Right atrium auricular region (tissue), 2 donors: ENCODE measurements at regions not wholly inside any gene's neighbourhood (a gene's known extent, or its start where the extent isn't known, plus 50 kb on each side); places are given as distances from the start of the nearest gene placed in this dataset.
"Not testable (repeated sequence)": the region's sequence is repeated elsewhere in the genome, so short reads cannot be mapped to it uniquely, and the experiment has no call there.

Experiments
- DNase-seq: peaks from one replicate; pipeline ENCODE4 v3.0.0-alpha.2; 2019; ENCODE audit warnings: low spot score
- H3K27ac ChIP-seq, 2 donors: fragments of 200-600 bp; sonication (generic); 1 replicate in 1 of 2; 2 replicates in 1 of 2; pipeline ENCODE4 v1.5.1; 2016 to 2019
- H3K27me3 ChIP-seq, 2 donors: fragments of 200-600 bp; sonication (generic); one replicate each; pipeline versions ENCODE4 v1.5.1 to v1.6.0; 2017 to 2019
- H3K36me3 ChIP-seq: fragments of 200-600 bp; sonication (generic); one replicate; pipeline ENCODE4 v1.5.1; 2016
- H3K4me1 ChIP-seq, 2 donors: fragments of 200-600 bp; sonication (generic); one replicate each; pipeline versions ENCODE4 v1.5.1 to v1.6.0; 2017 to 2019
- H3K4me3 ChIP-seq, 2 donors: fragments of 200-600 bp; sonication (generic); 1 replicate in 1 of 2; 2 replicates in 1 of 2; pipeline ENCODE4 v1.5.1; 2017 to 2019; ENCODE audit warnings: mild to moderate bottlenecking in 1 of 2, moderate library complexity in 1 of 2
- H3K9me3 ChIP-seq, 2 donors: fragments of 200-600 bp; sonication (generic); one replicate each; pipeline ENCODE4 v1.5.1; 2019
- TF ChIP-seq, protein P1 (sequence below), 2 donors: fragments of 200-600 bp; sonication (generic); IDR thresholded peaks; one replicate each; pipeline ENCODE4 v1.5.1; 2019; ENCODE audit warnings: antibody characterized with exemption in 2 of 2

DNA sequence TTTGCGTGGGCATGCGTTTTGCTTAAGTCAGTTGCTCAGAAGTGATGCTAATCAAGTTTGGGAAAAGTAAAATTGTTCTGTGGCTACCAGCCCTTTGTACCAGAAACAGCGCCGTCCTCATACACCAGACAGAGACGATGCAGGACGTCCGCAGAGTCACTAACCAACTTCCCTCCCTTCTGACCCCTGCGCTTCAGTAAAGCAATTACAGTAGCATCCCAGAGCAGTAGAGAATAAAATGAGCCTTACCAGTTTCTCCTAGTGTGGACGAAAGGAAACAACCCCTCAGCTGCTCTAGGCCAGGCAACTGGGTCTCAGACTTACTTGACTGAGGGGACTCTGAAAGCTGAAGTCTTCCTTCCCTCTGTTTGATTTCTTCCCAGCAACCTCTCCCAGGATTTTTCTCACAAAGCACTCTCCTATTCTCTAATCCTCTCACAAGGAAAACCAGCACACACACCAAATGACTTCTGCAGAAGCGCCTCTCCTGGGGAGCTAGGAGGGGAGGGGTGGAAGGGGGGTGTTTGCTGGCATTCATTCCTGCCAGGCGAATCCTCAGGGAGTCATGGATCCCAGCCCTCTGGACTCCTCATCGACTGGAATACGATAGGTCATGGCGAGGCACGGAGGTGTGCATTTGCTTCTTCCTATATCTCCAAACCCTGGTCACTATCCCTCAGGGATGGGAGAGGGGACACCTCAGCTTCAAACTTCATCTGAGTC lies 56.0 kb upstream of the MID1 start:
- H3K36me3 ChIP-seq = no peaks in the 10 kb centered on the region
- no peaks in the 10 kb centered on the region for H3K4me1 ChIP-seq
- DNase-seq = no peak
- H3K27me3 ChIP-seq = no peaks in the 10 kb centered on the region
- no peak overlapping the region for H3K4me3 ChIP-seq
- TF ChIP-seq, protein P1, sequence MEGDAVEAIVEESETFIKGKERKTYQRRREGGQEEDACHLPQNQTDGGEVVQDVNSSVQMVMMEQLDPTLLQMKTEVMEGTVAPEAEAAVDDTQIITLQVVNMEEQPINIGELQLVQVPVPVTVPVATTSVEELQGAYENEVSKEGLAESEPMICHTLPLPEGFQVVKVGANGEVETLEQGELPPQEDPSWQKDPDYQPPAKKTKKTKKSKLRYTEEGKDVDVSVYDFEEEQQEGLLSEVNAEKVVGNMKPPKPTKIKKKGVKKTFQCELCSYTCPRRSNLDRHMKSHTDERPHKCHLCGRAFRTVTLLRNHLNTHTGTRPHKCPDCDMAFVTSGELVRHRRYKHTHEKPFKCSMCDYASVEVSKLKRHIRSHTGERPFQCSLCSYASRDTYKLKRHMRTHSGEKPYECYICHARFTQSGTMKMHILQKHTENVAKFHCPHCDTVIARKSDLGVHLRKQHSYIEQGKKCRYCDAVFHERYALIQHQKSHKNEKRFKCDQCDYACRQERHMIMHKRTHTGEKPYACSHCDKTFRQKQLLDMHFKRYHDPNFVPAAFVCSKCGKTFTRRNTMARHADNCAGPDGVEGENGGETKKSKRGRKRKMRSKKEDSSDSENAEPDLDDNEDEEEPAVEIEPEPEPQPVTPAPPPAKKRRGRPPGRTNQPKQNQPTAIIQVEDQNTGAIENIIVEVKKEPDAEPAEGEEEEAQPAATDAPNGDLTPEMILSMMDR (IDR thresholded peaks at IDR 0.05) = no peak
- no peaks in the 10 kb centered on the region for H3K9me3 ChIP-seq
- no peak overlapping the region for H3K27ac ChIP-seq

DNA sequence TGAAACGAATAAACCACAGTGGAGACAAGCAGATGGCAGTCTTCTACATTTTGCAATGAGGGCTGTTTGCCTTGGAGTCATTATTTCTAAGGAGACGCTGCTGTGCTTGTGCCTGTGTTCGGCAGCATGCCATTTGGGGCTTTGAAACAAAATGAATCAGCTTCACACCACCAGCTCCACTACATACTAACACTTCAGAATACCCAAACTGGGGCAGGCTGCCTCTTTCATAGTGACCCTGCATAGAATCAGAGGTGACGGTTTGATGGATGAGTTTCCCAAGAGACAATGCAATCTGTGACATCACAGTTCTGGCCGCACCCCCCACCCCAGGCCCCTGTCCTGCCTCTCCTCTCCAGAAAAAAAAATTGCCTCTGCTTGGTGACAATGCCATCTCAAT lies 57.1 kb upstream of the MID1 start:
- TF ChIP-seq, protein P1 (IDR thresholded peaks at IDR 0.05) = no peak
- Histone ChIP-seq H3K4me3 (no peak overlapping the region), H3K9me3 (no peaks in the 10 kb centered on the region), H3K27me3 (no peaks in the 10 kb centered on the region), H3K27ac (peak overlapping the region in 1 of 2 donors; percentile 14), H3K36me3 (no peaks in the 10 kb centered on the region), H3K4me1 (no peaks in the 10 kb centered on the region)
- peak; percentile 63 for DNase-seq

DNA sequence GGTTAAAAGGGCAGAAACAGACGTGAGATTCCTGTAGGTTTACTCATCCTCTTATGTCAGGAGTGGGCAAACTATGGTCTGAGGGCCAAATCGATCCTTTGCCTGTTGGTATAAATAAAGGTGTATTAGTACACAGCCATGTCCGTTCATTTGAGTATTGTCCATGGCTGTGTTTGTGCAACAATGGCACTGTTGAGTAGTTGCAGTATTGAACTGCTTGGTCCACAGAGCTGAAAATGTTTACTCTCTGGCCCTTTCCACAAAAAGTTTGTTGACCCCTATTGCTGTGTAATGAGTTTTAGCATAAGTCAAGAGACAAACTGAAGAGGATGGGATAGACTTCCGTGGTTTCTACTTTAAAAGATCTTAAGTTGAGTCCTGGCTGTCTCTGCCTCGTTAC lies 59.0 kb upstream of the MID1 start:
- no peak overlapping the region for H3K27ac ChIP-seq
- no peaks in the 10 kb centered on the region for H3K9me3 ChIP-seq
- no peaks in the 10 kb centered on the region for H3K36me3 ChIP-seq
- TF ChIP-seq, protein P1 (IDR thresholded peaks at IDR 0.05) = no peak
- H3K4me1 ChIP-seq = no peaks in the 10 kb centered on the region
- H3K4me3 ChIP-seq = no peak overlapping the region
- DNase-seq = no peak
- no peaks in the 10 kb centered on the region for H3K27me3 ChIP-seq

DNA sequence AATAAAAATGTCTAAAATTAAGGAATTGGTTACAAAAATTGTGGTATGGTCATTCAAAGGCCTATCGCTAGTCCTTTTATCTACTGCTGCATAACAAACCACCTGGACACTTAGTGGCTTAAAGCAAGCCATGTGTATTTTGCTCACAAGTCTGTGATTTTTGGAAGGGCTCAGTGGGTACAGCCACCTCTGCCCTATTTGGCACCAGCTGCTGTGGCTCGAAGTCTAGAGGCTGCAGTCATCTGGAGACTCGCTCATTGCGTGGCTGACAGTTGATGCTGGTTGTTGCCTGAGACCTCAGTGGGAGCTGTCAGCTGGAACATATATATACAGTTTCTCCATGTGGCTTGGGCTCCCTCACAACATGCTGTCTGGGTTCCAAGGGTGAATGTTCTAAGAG lies 60.8 kb upstream of the MID1 start:
- Histone ChIP-seq H3K27me3 (no peaks in the 10 kb centered on the region), H3K4me1 (no peaks in the 10 kb centered on the region), H3K4me3 (no peak overlapping the region), H3K36me3 (no peaks in the 10 kb centered on the region), H3K27ac (no peak overlapping the region), H3K9me3 (no peaks in the 10 kb centered on the region)
- DNase-seq = no peak
- TF ChIP-seq, protein P1 (IDR thresholded peaks at IDR 0.05) = no peak

DNA sequence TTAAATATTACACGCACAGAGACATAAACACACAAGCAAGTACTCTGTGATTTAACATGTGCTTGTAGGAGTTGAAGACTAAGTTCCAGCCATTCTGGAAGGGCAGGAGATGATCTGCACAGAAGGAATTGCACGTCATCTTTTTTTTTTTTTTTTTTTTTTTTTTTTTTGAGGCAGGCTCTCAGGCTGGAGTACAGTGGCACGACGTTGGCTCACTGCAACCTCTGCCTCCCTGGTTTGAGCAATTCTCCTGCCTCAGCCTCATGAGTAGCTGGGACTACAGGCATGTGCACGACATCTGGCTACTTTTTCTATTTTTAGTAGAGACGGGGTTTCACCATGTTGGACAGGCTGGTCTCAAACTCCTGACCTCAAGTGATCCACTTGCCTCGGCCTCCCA lies 63.2 kb upstream of the MID1 start:
- not testable (repeated sequence) for H3K4me1 ChIP-seq, H3K36me3 ChIP-seq, H3K27ac ChIP-seq, DNase-seq, H3K4me3 ChIP-seq, H3K9me3 ChIP-seq, H3K27me3 ChIP-seq

DNA sequence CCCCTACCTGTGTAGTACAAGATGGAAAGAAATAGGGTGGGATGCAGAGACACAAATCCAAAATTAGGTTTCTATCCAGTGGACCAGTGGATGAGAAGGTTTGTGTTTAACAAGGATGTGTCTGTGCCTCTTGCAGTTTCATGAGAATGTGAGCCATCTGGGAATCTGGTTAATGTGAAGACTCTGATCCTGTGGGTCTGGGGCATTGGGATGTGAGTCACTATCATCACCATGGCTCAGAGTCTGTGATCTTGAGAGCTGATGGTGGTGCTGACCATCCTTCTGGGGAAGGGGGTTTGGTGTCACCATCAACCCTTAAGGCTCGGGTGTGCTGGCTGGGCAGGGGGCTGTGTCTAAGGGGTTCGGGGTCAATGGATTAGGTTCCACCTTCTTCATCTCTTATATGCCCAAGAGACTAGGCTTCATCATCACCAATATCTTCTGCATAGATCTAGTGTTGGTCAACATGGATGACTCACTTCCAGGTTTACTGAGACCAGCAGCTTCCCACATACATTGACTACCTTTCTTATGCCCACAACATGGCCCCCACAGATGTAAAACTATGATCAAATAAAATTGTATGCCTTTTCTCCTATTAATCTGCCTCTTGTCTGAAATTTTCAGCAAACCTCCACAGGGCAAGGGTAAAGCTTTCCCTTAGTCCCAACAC lies 65.7 kb upstream of the MID1 start:
- H3K4me1 ChIP-seq = no peaks in the 10 kb centered on the region
- no peaks in the 10 kb centered on the region for H3K27me3 ChIP-seq
- H3K4me3 ChIP-seq = no peak overlapping the region
- TF ChIP-seq, protein P1 (IDR thresholded peaks at IDR 0.05) = no peak
- no peak overlapping the region for H3K27ac ChIP-seq
- no peak for DNase-seq
- H3K36me3 ChIP-seq = no peaks in the 10 kb centered on the region
- H3K9me3 ChIP-seq = no peaks in the 10 kb centered on the region

DNA sequence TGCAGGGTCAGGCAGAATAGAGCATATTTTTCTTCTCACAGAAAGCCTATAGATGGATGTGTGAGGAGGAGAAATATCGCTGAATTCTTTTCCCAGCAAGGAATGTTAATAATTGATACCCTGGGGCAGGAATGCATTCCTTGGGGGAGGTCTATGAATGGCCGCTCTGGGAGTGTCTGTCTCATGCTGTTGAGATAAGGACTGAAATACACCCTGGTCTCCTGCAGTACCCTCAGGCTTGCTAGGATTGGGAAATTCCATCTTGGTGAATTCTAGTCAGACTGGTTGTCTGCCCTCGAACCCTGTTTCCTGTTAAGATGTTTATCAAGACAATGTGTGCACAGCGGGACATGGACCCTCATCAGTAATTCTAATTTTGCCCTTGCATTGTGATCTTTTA lies 71.4 kb upstream of the MID1 start:
- DNase-seq, H3K36me3 ChIP-seq, H3K27me3 ChIP-seq, H3K4me1 ChIP-seq, H3K27ac ChIP-seq, H3K4me3 ChIP-seq: not testable (repeated sequence)
- H3K9me3 ChIP-seq = peaks cover 0 to 15% of the 10 kb centered on the region in 2 donors
